ENCODE measurements at regions not wholly inside any gene's neighbourhood (a gene's known extent, or its start where the extent isn't known, plus 50 kb on each side); places are given as distances from the start of the nearest gene placed in this dataset.

GRCh38 chrX:129158505-129158904 lies 364.8 kb downstream of the SMARCA1 start:
- DNase-seq (no peak), ATAC-seq (no peak)
- H3K4me3 Mint-ChIP-seq = no peak overlapping the region
- no peaks in the 10 kb centered on the region for H3K4me1 Mint-ChIP-seq
- H3K36me3 Mint-ChIP-seq (ENCODE audit: low read depth) = no peaks in the 10 kb centered on the region
- intact Hi-C loops (cut with DNase I, micrococcal nuclease) = no loop called here
- no peak overlapping the region for H3K27ac Mint-ChIP-seq
- CTCF ChIA-PET = no interaction called here
- no peaks in the 10 kb centered on the region for H3K9me3 Mint-ChIP-seq (ENCODE audit: low read depth)
- POLR2A ChIA-PET = no interaction called here
- H3K27me3 Mint-ChIP-seq = no peaks in the 10 kb centered on the region

GRCh38 chrX:129145840-129146272 lies 377.4 kb downstream of the SMARCA1 start:
- H3K27me3 Mint-ChIP-seq = no peaks in the 10 kb centered on the region
- no peak for ATAC-seq

GRCh38 chrX:129145385-129145784 lies 377.9 kb downstream of the SMARCA1 start:
- Mint-ChIP-seq H3K27ac (no peak overlapping the region), H3K4me3 (no peak overlapping the region), H3K27me3 (no peaks in the 10 kb centered on the region), H3K36me3 (ENCODE audit: low read depth) (no peaks in the 10 kb centered on the region), H3K4me1 (no peaks in the 10 kb centered on the region), H3K9me3 (ENCODE audit: low read depth) (no peaks in the 10 kb centered on the region)
- intact Hi-C loops (cut with DNase I, micrococcal nuclease) = no loop called here
- CTCF ChIA-PET = no interaction called here
- POLR2A ChIA-PET = no interaction called here
- no peak for DNase-seq
- no peak for ATAC-seq

More at GRCh38 chrX:129145840-129146272, 377.4 kb downstream of the SMARCA1 start:
- CTCF ChIA-PET = no interaction called here
- Mint-ChIP-seq H3K4me3 (no peak overlapping the region), H3K4me1 (no peaks in the 10 kb centered on the region), H3K27ac (no peak overlapping the region), H3K9me3 (ENCODE audit: low read depth) (no peaks in the 10 kb centered on the region), H3K36me3 (ENCODE audit: low read depth) (no peaks in the 10 kb centered on the region)
- no peak for DNase-seq
- intact Hi-C loops (cut with DNase I, micrococcal nuclease) = no loop called here
- POLR2A ChIA-PET = no interaction called here

GRCh38 chrX:129144172-129145038 lies 378.9 kb downstream of the SMARCA1 start:
- ChIA-PET CTCF (no interaction called here), POLR2A (no interaction called here)
- DNase-seq (no peak), ATAC-seq (no peak)
- Mint-ChIP-seq H3K4me1 (no peaks in the 10 kb centered on the region), H3K9me3 (ENCODE audit: low read depth) (no peaks in the 10 kb centered on the region), H3K4me3 (no peak overlapping the region), H3K27me3 (no peaks in the 10 kb centered on the region), H3K36me3 (ENCODE audit: low read depth) (no peaks in the 10 kb centered on the region), H3K27ac (no peak overlapping the region)
- intact Hi-C loops (cut with DNase I, micrococcal nuclease) = no loop called here

- CTCF ChIA-PET = no interaction called here
- no peak overlapping the region for H3K4me3 Mint-ChIP-seq
- H3K27me3 Mint-ChIP-seq = no peaks in the 10 kb centered on the region
- H3K36me3 Mint-ChIP-seq (ENCODE audit: low read depth) = no peaks in the 10 kb centered on the region
- ATAC-seq (no peak), DNase-seq (no peak)
- no peaks in the 10 kb centered on the region for H3K4me1 Mint-ChIP-seq
- H3K27ac Mint-ChIP-seq = no peak overlapping the region
- H3K9me3 Mint-ChIP-seq (ENCODE audit: low read depth) = no peaks in the 10 kb centered on the region
- POLR2A ChIA-PET = no interaction called here
- intact Hi-C loops (cut with DNase I, micrococcal nuclease) = no loop called here
These were observed 383.3 kb downstream of the SMARCA1 start for GRCh38 chrX:129139837-129140598.

- Mint-ChIP-seq H3K27ac (no peak overlapping the region), H3K36me3 (ENCODE audit: low read depth) (no peaks in the 10 kb centered on the region), H3K9me3 (ENCODE audit: low read depth) (no peaks in the 10 kb centered on the region), H3K4me1 (no peaks in the 10 kb centered on the region), H3K4me3 (no peak overlapping the region), H3K27me3 (no peaks in the 10 kb centered on the region)
- ATAC-seq = no peak
- POLR2A ChIA-PET = no interaction called here
- intact Hi-C loops (cut with DNase I, micrococcal nuclease) = no loop called here
- CTCF ChIA-PET = no interaction called here
- no peak for DNase-seq
These were observed 398.0 kb downstream of the SMARCA1 start for GRCh38 chrX:129125122-129125914.

- H3K27me3 Mint-ChIP-seq = no peaks in the 10 kb centered on the region
- ChIA-PET POLR2A (no interaction called here), CTCF (no interaction called here)
- no peak overlapping the region for H3K27ac Mint-ChIP-seq
- intact Hi-C loops (cut with DNase I, micrococcal nuclease) = no loop called here
- H3K4me3 Mint-ChIP-seq = no peak overlapping the region
- no peaks in the 10 kb centered on the region for H3K36me3 Mint-ChIP-seq (ENCODE audit: low read depth)
- H3K9me3 Mint-ChIP-seq (ENCODE audit: low read depth) = no peaks in the 10 kb centered on the region
- no peaks in the 10 kb centered on the region for H3K4me1 Mint-ChIP-seq
- DNase-seq = no peak
- ATAC-seq = no peak
These were observed 399.5 kb downstream of the SMARCA1 start for GRCh38 chrX:129123795-129124194.

- no peaks in the 10 kb centered on the region for H3K9me3 Mint-ChIP-seq (ENCODE audit: low read depth)
- ATAC-seq (no peak), DNase-seq (no peak)
- H3K27me3 Mint-ChIP-seq = no peaks in the 10 kb centered on the region
- POLR2A ChIA-PET = no interaction called here
- H3K36me3 Mint-ChIP-seq (ENCODE audit: low read depth) = no peaks in the 10 kb centered on the region
- CTCF ChIA-PET = no interaction called here
- intact Hi-C loops (cut with DNase I, micrococcal nuclease) = no loop called here
- H3K4me3 Mint-ChIP-seq = no peak overlapping the region
- H3K4me1 Mint-ChIP-seq = no peaks in the 10 kb centered on the region
- no peak overlapping the region for H3K27ac Mint-ChIP-seq
These were observed 406.4 kb downstream of the SMARCA1 start for GRCh38 chrX:129116676-129117470.

GRCh38 chrX:129115935-129116334 lies 407.4 kb downstream of the SMARCA1 start:
- ChIA-PET CTCF (no interaction called here), POLR2A (no interaction called here)
- no peaks in the 10 kb centered on the region for H3K27me3 Mint-ChIP-seq
- no peak overlapping the region for H3K27ac Mint-ChIP-seq
- ATAC-seq (no peak), DNase-seq (no peak)
- H3K4me1 Mint-ChIP-seq = no peaks in the 10 kb centered on the region
- H3K9me3 Mint-ChIP-seq (ENCODE audit: low read depth) = no peaks in the 10 kb centered on the region
- intact Hi-C loops (cut with DNase I, micrococcal nuclease) = no loop called here
- no peaks in the 10 kb centered on the region for H3K36me3 Mint-ChIP-seq (ENCODE audit: low read depth)
- no peak overlapping the region for H3K4me3 Mint-ChIP-seq

- ChIA-PET POLR2A (no interaction called here), CTCF (interaction anchor here (0.6 kb wide), 1 partner anchor 120 kb away, joined by 3 read pairs; no protein-coding TSS in a partner anchor)
- Mint-ChIP-seq H3K4me1 (no peaks in the 10 kb centered on the region), H3K9me3 (ENCODE audit: low read depth) (no peaks in the 10 kb centered on the region), H3K27ac (no peak overlapping the region), H3K36me3 (ENCODE audit: low read depth) (no peaks in the 10 kb centered on the region), H3K4me3 (no peak overlapping the region), H3K27me3 (no peaks in the 10 kb centered on the region)
- intact Hi-C loops (cut with DNase I, micrococcal nuclease) = no loop called here
- DNase-seq (peak; percentile 47), ATAC-seq (peak; percentile 44)
These were observed 408.2 kb downstream of the SMARCA1 start for GRCh38 chrX:129115104-129115503.

Data from activated CD4-positive, alpha-beta T cell treated with anti-CD3 and anti-CD28 coated beads for 36 hours (primary cell).